AG10803 (cell line): ENCODE measurements at regions not wholly inside any gene's neighbourhood (a gene's known extent, or its start where the extent isn't known, plus 50 kb on each side); places are given as distances from the start of the nearest gene placed in this dataset.

Source experiments
- DNase-seq: peaks from one replicate; pipeline ENCODE4 v3.0.0; 2010; ENCODE audit warnings: low read depth
- H3K4me3 ChIP-seq: 2 replicates; pipeline ENCODE4 v1.5.1; 2011; ENCODE audit warnings: mild to moderate bottlenecking, low read length, control low read depth
- TF ChIP-seq, protein P1 (sequence below): conservative IDR thresholded peaks from 2 replicates; pipeline ENCODE4 v1.5.1; 2011; ENCODE audit warnings: mild to moderate bottlenecking, low read length, control low read depth, inconsistent platforms

DNA sequence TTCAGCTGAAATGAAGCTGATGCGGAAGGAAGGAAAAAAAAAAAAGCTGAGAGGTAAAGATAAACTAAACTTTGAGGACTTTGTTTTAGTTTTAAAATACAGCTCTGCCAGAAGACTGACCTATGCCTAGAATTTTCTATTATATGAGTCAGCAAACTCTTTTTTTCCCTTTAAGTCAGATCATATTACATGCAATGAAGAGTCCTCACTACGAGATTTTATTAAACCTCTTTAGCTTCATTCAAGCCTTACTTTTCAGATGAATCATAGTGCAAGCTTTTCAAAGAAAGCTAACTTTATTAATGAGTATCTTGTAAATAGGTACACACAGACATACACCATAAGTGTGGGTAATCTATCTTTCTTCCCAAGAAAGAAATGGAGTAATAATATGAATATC is 57.8 kb upstream of the FSCB start:
- H3K4me3 ChIP-seq: no peak overlapping the region
- TF ChIP-seq, protein P1, sequence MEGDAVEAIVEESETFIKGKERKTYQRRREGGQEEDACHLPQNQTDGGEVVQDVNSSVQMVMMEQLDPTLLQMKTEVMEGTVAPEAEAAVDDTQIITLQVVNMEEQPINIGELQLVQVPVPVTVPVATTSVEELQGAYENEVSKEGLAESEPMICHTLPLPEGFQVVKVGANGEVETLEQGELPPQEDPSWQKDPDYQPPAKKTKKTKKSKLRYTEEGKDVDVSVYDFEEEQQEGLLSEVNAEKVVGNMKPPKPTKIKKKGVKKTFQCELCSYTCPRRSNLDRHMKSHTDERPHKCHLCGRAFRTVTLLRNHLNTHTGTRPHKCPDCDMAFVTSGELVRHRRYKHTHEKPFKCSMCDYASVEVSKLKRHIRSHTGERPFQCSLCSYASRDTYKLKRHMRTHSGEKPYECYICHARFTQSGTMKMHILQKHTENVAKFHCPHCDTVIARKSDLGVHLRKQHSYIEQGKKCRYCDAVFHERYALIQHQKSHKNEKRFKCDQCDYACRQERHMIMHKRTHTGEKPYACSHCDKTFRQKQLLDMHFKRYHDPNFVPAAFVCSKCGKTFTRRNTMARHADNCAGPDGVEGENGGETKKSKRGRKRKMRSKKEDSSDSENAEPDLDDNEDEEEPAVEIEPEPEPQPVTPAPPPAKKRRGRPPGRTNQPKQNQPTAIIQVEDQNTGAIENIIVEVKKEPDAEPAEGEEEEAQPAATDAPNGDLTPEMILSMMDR: no peak
- DNase-seq: no peak
